CD4-positive, CD25-positive, alpha-beta regulatory T cell (primary cell): ENCODE measurements at regions not wholly inside any gene's neighbourhood (a gene's known extent, or its start where the extent isn't known, plus 50 kb on each side); places are given as distances from the start of the nearest gene placed in this dataset.

ENCODE experiments used
- ATAC-seq, 2 donors: fragments of 150-1000 bp; cut with Tn5 transposase; one replicate each; pipeline ENCODE4 v1.10.0; 2021; ENCODE audit warnings: low read depth in 2 of 2, moderate number of reproducible peaks in 2 of 2, moderate library complexity in 1 of 2
- DNase-seq, 3 donors: peaks; one replicate each; pipeline versions ENCODE4 v3.0.0 to v3.0.0-alpha.2; 2012 to 2022; ENCODE audit warnings: mixed read lengths in 1 of 3
- H3K27ac ChIP-seq: one replicate; pipeline ENCODE4 v1.7.0; 2013; ENCODE audit warnings: mild to moderate bottlenecking, low read length; ENCODE audit not compliant: insufficient read depth, poor library complexity, severe bottlenecking
- H3K27me3 ChIP-seq: one replicate; pipeline ENCODE4 v1.7.0; 2013; ENCODE audit warnings: low read length; ENCODE audit not compliant: control insufficient read depth, insufficient read depth
- H3K36me3 ChIP-seq: one replicate; pipeline ENCODE4 v1.7.0; 2013; ENCODE audit warnings: mild to moderate bottlenecking, low read length, moderate library complexity; ENCODE audit not compliant: control insufficient read depth, insufficient read depth
- H3K4me1 ChIP-seq: 2 replicates; pipeline ENCODE4 v1.7.0; 2013; ENCODE audit warnings: mild to moderate bottlenecking, low read length; ENCODE audit not compliant: insufficient read depth, control insufficient read depth, poor library complexity, severe bottlenecking
- H3K4me3 ChIP-seq: one replicate; pipeline ENCODE4 v1.7.0; 2013; ENCODE audit warnings: low read depth, mild to moderate bottlenecking, low read length, moderate library complexity
- H3K9me3 ChIP-seq, 2 experiments: 1 replicate in 1 of 2; 2 replicates in 1 of 2; pipeline ENCODE4 v1.7.0; 2013; ENCODE audit warnings: low read length in 2 of 2, mild to moderate bottlenecking in 1 of 2, moderate library complexity in 1 of 2; ENCODE audit not compliant: control insufficient read depth in 2 of 2
- H3K27ac Mint-ChIP-seq, 3 donors: one replicate each; pipeline ENCODE4 v1.8.0; 2020 to 2022; ENCODE audit warnings: mild to moderate bottlenecking in 3 of 3, mixed read lengths in 3 of 3, moderate library complexity in 2 of 3
- H3K27me3 Mint-ChIP-seq: one replicate; pipeline ENCODE4 v1.8.0; 2022; ENCODE audit warnings: mild to moderate bottlenecking, mixed read lengths
- H3K36me3 Mint-ChIP-seq: one replicate; pipeline ENCODE4 v1.8.0; 2020; ENCODE audit warnings: mixed read lengths
- H3K4me1 Mint-ChIP-seq, 4 donors: one replicate each; pipeline ENCODE4 v1.8.0; 2020 to 2022; ENCODE audit warnings: mixed read lengths in 4 of 4, mild to moderate bottlenecking in 1 of 4
- H3K4me3 Mint-ChIP-seq, 4 donors: one replicate each; pipeline ENCODE4 v1.8.0; 2020 to 2022; ENCODE audit warnings: mild to moderate bottlenecking in 4 of 4, mixed read lengths in 4 of 4, moderate library complexity in 3 of 4
- H3K9me3 Mint-ChIP-seq, 7 donors: one replicate each; pipeline ENCODE4 v1.8.0; 2020 to 2022; ENCODE audit warnings: mixed read lengths in 7 of 7, mild to moderate bottlenecking in 3 of 7, moderate library complexity in 2 of 7

DNA sequence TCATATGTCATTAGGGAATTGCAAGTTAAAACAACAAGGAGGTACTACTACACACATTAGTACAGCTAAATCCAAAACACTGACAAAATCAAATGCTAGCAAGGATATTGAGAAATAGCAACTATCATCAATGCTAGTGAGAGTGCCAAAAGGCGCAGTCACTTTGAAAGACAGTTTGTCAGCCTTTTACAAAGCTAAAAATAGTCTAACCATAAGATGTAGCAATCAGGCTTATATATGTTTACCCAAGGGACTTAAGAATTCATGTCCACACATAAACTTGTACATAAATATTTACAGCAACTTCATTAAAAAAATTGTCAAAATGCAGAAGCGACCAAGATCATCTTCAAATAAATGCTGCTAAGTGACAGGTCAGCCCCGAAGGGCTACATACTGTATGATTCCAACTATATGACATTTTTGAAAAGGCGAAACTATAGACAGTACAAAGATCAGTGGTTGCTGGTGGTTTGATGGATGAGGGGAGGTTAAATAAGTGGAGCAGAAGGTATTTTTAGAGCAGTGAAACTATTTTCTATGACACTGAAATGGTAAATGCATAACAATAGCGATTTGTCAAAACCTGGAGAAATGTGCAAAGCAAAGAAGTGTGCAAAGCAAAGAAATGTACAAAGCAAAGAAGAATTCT is 704.8 kb downstream of the ARAP2 start:
- Histone ChIP-seq H3K36me3 (no peaks in the 10 kb centered on the region), H3K27me3 (no peaks in the 10 kb centered on the region), H3K4me3 (no peak overlapping the region), H3K4me1 (no peaks in the 10 kb centered on the region), H3K27ac (no peak overlapping the region), H3K9me3 (no peaks in the 10 kb centered on the region)
- peaks cover 0 to 18% (median 5%) of the 10 kb centered on the region in 7 donors for H3K9me3 Mint-ChIP-seq
- no peaks in the 10 kb centered on the region for H3K36me3 Mint-ChIP-seq
- no peak overlapping the region for H3K27ac Mint-ChIP-seq
- no peaks in the 10 kb centered on the region for H3K27me3 Mint-ChIP-seq
- no peaks in the 10 kb centered on the region for H3K4me1 Mint-ChIP-seq
- DNase-seq (no peak), ATAC-seq (no peak)
- no peak overlapping the region for H3K4me3 Mint-ChIP-seq

DNA sequence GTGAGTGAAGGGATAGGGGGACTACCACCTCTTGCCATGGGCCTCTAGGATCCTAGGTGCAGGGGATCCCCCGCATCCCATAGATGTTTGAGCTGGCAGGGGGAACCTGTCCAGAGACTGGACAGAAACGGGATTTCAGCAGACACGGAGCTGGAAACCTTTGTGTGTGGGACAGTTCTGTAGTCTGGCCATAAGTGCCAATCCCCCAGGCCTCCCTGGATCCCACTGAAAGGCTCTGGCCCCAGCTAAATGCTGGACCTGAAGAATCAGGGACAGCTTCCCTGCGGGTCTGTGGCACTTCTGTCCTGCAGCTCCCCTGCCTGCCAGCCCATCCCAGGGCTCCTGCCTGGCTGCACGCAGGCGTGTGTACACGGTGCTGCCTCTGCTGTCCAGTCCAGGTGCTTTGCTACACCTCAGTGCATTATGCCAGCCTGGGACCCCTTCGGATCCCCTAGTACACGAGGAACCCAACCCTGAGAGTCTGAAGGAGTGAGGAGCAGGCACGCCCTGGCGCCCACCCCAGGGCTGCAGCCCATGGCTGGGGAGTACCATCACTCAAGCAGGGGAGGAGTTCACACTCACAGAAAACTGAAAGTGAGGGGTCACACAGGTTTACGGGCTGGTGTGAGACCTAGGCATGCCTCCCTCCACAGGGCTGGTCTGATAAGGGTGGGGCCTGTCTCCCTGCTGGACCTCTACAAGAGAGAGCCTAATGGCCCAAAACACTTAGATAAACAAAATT is 703.0 kb downstream of the ARAP2 start:
- ATAC-seq, result no peak
- Mint-ChIP-seq H3K36me3 (no peaks in the 10 kb centered on the region), H3K27me3 (no peaks in the 10 kb centered on the region), H3K27ac (no peak overlapping the region), H3K4me3 (no peak overlapping the region), H3K9me3 (peaks cover 2 to 21% (median 6%) of the 10 kb centered on the region in 7 donors), H3K4me1 (no peaks in the 10 kb centered on the region)
- Histone ChIP-seq H3K4me1 (no peaks in the 10 kb centered on the region), H3K4me3 (no peak overlapping the region), H3K27me3 (no peaks in the 10 kb centered on the region), H3K27ac (no peak overlapping the region), H3K9me3 (no peaks in the 10 kb centered on the region), H3K36me3 (no peaks in the 10 kb centered on the region)
- no peak for DNase-seq

DNA sequence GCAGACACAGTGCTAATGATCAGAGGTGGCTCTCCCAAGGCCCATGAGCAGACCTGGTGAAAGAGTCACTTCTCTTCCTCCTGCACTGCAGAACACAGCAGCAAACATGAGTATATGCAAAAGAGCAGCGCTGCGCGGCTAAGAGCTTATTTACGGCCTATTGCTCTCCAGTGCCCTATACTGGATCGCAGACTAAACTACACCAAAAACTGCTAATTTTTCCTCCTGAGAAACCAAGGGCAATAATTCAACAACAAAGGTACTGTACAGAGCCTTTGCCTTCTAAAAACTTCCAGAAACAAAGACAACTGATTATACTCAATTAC is 702.5 kb downstream of the ARAP2 start:
- Histone ChIP-seq H3K4me1 (no peaks in the 10 kb centered on the region), H3K4me3 (no peak overlapping the region), H3K9me3 (no peaks in the 10 kb centered on the region), H3K36me3 (no peaks in the 10 kb centered on the region), H3K27ac (no peak overlapping the region), H3K27me3 (no peaks in the 10 kb centered on the region)
- Mint-ChIP-seq H3K9me3 (peaks cover 2 to 21% (median 6%) of the 10 kb centered on the region in 7 donors), H3K36me3 (no peaks in the 10 kb centered on the region), H3K4me1 (no peaks in the 10 kb centered on the region), H3K4me3 (no peak overlapping the region), H3K27ac (no peak overlapping the region), H3K27me3 (no peaks in the 10 kb centered on the region)
- DNase-seq (no peak), ATAC-seq (no peak)

DNA sequence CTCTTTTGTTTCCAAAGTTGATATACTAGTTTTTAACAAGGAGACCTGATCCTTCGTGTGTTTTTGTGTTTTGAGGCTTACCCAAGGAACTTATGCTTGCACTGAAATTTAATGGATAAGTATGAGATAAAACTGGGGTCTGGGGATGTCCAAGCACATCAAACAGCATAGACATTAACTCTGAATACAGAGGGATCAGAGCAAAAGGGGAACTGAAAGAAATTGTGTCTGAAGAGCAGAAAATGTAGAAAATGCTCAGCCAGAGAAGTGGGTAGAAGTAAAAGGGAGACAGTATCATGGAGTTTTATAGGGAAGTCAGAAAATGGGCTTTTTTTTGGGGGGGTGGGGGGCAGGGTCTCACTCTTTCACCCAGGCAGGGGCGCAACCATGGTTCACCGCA is 695.4 kb downstream of the ARAP2 start:
- Histone ChIP-seq H3K4me1 (no peaks in the 10 kb centered on the region), H3K9me3 (no peaks in the 10 kb centered on the region), H3K27ac (no peak overlapping the region), H3K4me3 (no peak overlapping the region), H3K36me3 (no peaks in the 10 kb centered on the region), H3K27me3 (no peaks in the 10 kb centered on the region)
- no peak overlapping the region for H3K4me3 Mint-ChIP-seq
- H3K4me1 Mint-ChIP-seq, result no peaks in the 10 kb centered on the region
- no peak overlapping the region for H3K27ac Mint-ChIP-seq
- no peaks in the 10 kb centered on the region for H3K27me3 Mint-ChIP-seq
- no peak for DNase-seq
- no peaks in the 10 kb centered on the region for H3K36me3 Mint-ChIP-seq
- H3K9me3 Mint-ChIP-seq, result peaks cover 0 to 19% (median 3%) of the 10 kb centered on the region in 7 donors
- no peak for ATAC-seq

DNA sequence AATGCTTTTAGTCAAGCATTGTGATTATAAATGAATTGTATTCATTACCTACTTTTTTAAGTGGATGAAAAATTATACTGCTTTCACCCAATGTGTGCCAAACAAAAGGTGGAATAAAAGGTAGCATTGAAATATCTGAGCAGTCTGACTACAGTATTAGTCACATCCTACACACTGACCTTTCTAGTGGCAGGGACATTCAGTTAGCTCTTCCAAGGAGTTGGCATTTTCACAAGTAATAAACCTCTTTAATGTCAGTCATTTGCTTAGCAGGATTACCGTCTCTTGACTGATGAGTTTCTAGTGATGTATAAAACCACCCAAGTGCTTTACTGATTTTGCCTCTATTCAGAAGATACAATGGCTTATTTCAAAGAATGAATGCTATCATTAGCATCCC is 687.9 kb downstream of the ARAP2 start:
- DNase-seq (no peak), ATAC-seq (no peak)
- Histone ChIP-seq H3K9me3 (peaks cover 0 to 9% of the 10 kb centered on the region in 2 experiments), H3K4me1 (no peaks in the 10 kb centered on the region), H3K27me3 (no peaks in the 10 kb centered on the region), H3K27ac (no peak overlapping the region), H3K36me3 (no peaks in the 10 kb centered on the region), H3K4me3 (no peak overlapping the region)
- no peaks in the 10 kb centered on the region for H3K36me3 Mint-ChIP-seq
- no peaks in the 10 kb centered on the region for H3K27me3 Mint-ChIP-seq
- H3K27ac Mint-ChIP-seq, result no peak overlapping the region
- H3K4me3 Mint-ChIP-seq, result no peak overlapping the region
- no peaks in the 10 kb centered on the region for H3K4me1 Mint-ChIP-seq
- peaks cover 0 to 18% (median 2%) of the 10 kb centered on the region in 7 donors for H3K9me3 Mint-ChIP-seq

DNA sequence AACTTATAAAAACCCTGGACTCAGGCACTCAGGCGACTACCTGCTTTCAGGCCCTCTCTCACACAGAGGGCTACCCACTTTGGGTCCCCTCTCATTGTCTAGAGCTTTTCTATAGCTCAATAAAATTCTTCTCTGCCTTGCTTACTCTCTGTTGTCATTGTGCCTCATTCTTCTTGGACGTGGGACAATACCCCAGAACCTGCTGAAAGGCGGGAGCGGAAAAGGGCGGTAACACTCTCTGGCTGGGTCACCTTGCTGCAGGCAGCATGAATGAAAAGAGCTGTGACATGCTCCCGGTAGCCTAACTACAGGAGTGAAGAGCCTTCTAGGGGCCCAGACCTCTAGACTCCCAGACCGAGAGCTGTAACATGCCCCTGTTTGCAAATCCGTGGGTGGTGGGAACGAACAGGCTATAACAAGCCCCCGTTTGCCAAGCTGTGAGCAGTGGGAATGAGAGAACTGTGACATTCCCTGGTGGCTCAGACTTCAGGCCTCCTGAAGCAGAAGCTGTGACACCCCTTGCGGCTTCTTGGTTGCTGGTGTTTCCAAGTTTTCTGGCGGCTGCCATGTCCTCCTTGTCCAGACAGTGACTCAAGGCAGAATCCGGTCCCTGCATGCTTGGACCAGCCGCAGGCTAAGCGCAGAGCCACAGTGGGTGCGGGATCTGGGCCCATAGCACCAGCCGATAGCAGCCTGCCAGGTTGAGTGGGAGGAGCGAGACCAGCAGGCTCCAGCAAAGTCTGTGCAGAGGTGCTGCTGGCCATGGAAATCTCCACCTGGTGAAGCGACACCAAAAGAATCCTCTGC is 684.6 kb downstream of the ARAP2 start:
- Mint-ChIP-seq H3K9me3 (peaks cover 0 to 18% (median 2%) of the 10 kb centered on the region in 7 donors), H3K4me1 (no peaks in the 10 kb centered on the region), H3K27me3 (no peaks in the 10 kb centered on the region), H3K4me3 (no peak overlapping the region), H3K36me3 (no peaks in the 10 kb centered on the region), H3K27ac (no peak overlapping the region)
- DNase-seq (no peak), ATAC-seq (no peak)
- Histone ChIP-seq H3K27me3 (no peaks in the 10 kb centered on the region), H3K9me3 (peaks cover 0 to 9% of the 10 kb centered on the region in 2 experiments), H3K4me1 (no peaks in the 10 kb centered on the region), H3K4me3 (no peak overlapping the region), H3K36me3 (no peaks in the 10 kb centered on the region), H3K27ac (no peak overlapping the region)

DNA sequence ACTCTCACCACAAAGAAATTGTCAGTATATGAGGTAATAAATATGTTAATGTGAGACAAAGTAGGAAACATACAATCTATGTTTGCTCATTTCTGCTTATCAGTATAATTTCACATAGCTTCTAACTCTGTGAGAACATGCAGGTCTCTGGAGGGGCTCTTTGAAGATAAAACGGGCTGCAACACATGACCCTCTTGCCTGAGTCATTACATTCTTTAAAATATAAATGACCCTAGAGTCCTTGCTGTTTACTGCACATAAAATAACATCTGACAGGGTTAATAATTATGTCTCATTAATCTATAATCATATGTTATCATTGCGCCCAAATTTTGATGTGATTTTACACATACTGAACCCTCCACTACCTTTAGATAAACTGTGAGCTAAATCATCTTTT is 681.5 kb downstream of the ARAP2 start:
- H3K27me3 ChIP-seq, result no peaks in the 10 kb centered on the region
- H3K27ac ChIP-seq, result no peak overlapping the region
- Mint-ChIP-seq H3K36me3 (no peaks in the 10 kb centered on the region), H3K27ac (no peak overlapping the region), H3K27me3 (no peaks in the 10 kb centered on the region), H3K9me3 (peaks cover 0 to 11% (median 2%) of the 10 kb centered on the region in 7 donors), H3K4me1 (no peaks in the 10 kb centered on the region), H3K4me3 (no peak overlapping the region)
- H3K4me3 ChIP-seq, result no peak overlapping the region
- no peaks in the 10 kb centered on the region for H3K36me3 ChIP-seq
- no peaks in the 10 kb centered on the region for H3K4me1 ChIP-seq
- DNase-seq, result no peak
- no peak for ATAC-seq
- H3K9me3 ChIP-seq, result peaks cover 0 to 9% of the 10 kb centered on the region in 2 experiments
